CD4-positive, alpha-beta T cell treated with Interleukin-4 for 1 hour (primary cell): ENCODE measurements at regions not wholly inside any gene's neighbourhood (a gene's known extent, or its start where the extent isn't known, plus 50 kb on each side); places are given as distances from the start of the nearest gene placed in this dataset.

Experiments used
- DNase-seq, 2 donors: peaks; one replicate each; pipeline ENCODE4 v3.0.0-alpha.2; 2020 to 2022

- DNase-seq: no peak
These were observed 333.4 kb upstream of the ADGRL2 start for GRCh38 chr1:81467383-81467782.

- DNase-seq: no peak
These were observed 333.8 kb upstream of the ADGRL2 start for GRCh38 chr1:81466961-81467360.

- DNase-seq: no peak
These were observed 336.5 kb upstream of the ADGRL2 start for GRCh38 chr1:81463936-81464837.

- DNase-seq: no peak
These were observed 341.7 kb upstream of the ADGRL2 start for GRCh38 chr1:81459043-81459442.

- no peak for DNase-seq
These were observed 342.5 kb upstream of the ADGRL2 start for GRCh38 chr1:81458186-81458585.

GRCh38 chr1:81455481-81455880 is 345.3 kb upstream of the ADGRL2 start:
- no peak for DNase-seq

GRCh38 chr1:81453971-81454370 is 346.8 kb upstream of the ADGRL2 start:
- no peak for DNase-seq

GRCh38 chr1:81453367-81453703 is 347.4 kb upstream of the ADGRL2 start:
- no peak for DNase-seq

- DNase-seq: no peak
These were observed 347.9 kb upstream of the ADGRL2 start for GRCh38 chr1:81452693-81453366.

GRCh38 chr1:81449786-81450185 is 350.9 kb upstream of the ADGRL2 start:
- no peak for DNase-seq

GRCh38 chr1:81446000-81446669 is 354.6 kb upstream of the ADGRL2 start:
- DNase-seq: no peak

GRCh38 chr1:81443288-81443687 is 357.4 kb upstream of the ADGRL2 start:
- no peak for DNase-seq

GRCh38 chr1:81439046-81439823 is 361.5 kb upstream of the ADGRL2 start:
- no peak for DNase-seq

GRCh38 chr1:81437649-81438048 is 363.1 kb upstream of the ADGRL2 start:
- no peak for DNase-seq

GRCh38 chr1:81437213-81437612 is 363.5 kb upstream of the ADGRL2 start:
- DNase-seq: no peak

- DNase-seq: no peak
These were observed 365.6 kb upstream of the ADGRL2 start for GRCh38 chr1:81435175-81435574.

- DNase-seq: no peak
These were observed 367.1 kb upstream of the ADGRL2 start for GRCh38 chr1:81433676-81434075.

GRCh38 chr1:81432654-81433109 is 368.1 kb upstream of the ADGRL2 start:
- no peak for DNase-seq

- DNase-seq: no peak
These were observed 368.7 kb upstream of the ADGRL2 start for GRCh38 chr1:81432059-81432458.

- DNase-seq: no peak
These were observed 369.1 kb upstream of the ADGRL2 start for GRCh38 chr1:81431624-81432000.

GRCh38 chr1:81430955-81431623 is 369.6 kb upstream of the ADGRL2 start:
- no peak for DNase-seq

GRCh38 chr1:81430236-81430938 is 370.3 kb upstream of the ADGRL2 start:
- no peak for DNase-seq
